DOHH2 (cell line): ENCODE measurements at regions not wholly inside any gene's neighbourhood (a gene's known extent, or its start where the extent isn't known, plus 50 kb on each side); places are given as distances from the start of the nearest gene placed in this dataset.

Source experiments
- CTCF ChIP-seq: fragments of 200-600 bp; sonication (generic); IDR thresholded peaks from one replicate; pipeline ENCODE4 v1.5.1; 2014; ENCODE audit warnings: antibody characterized with exemption, mild to moderate bottlenecking, low read depth, low read length; ENCODE audit not compliant: poor library complexity, severe bottlenecking
- EZH2phosphoT487 ChIP-seq: fragments of 200-600 bp; sonication (generic); IDR thresholded peaks from 2 replicates; pipeline ENCODE4 v1.6.1; 2017; ENCODE audit warnings: borderline replicate concordance, mild to moderate bottlenecking, antibody characterized with exemption, low read length, moderate library complexity, mixed read lengths

GRCh38 chr5:14064841-14065240, 78.3 kb upstream of the TRIO start:
- TF ChIP-seq CTCF: no peak
- TF ChIP-seq EZH2phosphoT487: no peak
